Neuron (in vitro differentiated cells): ENCODE measurements at regions not wholly inside any gene's neighbourhood (a gene's known extent, or its start where the extent isn't known, plus 50 kb on each side); places are given as distances from the start of the nearest gene placed in this dataset.
"Not testable (repeated sequence)": the region's sequence is repeated elsewhere in the genome, so short reads cannot be mapped to it uniquely, and the experiment has no call there.

Experiments used
- H2AFZ ChIP-seq: one replicate; pipeline ENCODE4 v1.6.1; 2013; ENCODE audit warnings: low read depth, mild to moderate bottlenecking, inconsistent platforms, low read length, moderate library complexity
- H3K27me3 ChIP-seq: one replicate; pipeline ENCODE4 v1.6.1; 2013; ENCODE audit warnings: low read length; ENCODE audit not compliant: insufficient read depth
- H3K36me3 ChIP-seq: one replicate; pipeline ENCODE4 v1.6.1; 2013; ENCODE audit warnings: low read length; ENCODE audit not compliant: insufficient read depth
- H3K4me1 ChIP-seq: one replicate; pipeline ENCODE4 v1.6.1; 2013; ENCODE audit warnings: low read length; ENCODE audit not compliant: insufficient read depth
- H3K4me3 ChIP-seq: 2 replicates; pipeline ENCODE4 v1.5.1; 2013; ENCODE audit warnings: mild to moderate bottlenecking, low read length, moderate library complexity
- H3K9me3 ChIP-seq: one replicate; pipeline ENCODE4 v1.6.1; 2013; ENCODE audit warnings: low read length

DNA sequence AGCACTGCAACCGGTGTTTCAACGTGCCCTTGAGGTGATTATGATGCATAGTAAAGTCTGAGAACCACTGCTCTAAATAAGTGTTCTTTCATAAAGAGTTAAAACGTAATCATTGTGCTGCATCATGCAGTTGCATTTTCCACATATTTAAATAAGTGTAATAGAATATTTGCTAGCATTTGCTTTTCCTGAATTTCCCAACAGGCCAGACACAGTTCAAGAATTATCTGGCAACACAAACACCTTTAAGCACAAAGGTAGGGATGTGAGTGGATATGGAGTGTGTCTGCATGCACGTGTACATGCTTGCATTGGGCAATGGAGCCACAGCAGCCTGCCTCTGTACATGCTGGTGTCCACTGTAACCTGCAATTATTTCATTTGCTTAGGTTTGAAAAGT lies 193.6 kb upstream of the PIK3R1 start:
- H3K4me1 ChIP-seq: peaks cover 5% of the 10 kb centered on the region
- H3K36me3 ChIP-seq: no peaks in the 10 kb centered on the region
- H2AFZ ChIP-seq: no peak overlapping the region
- H3K27me3 ChIP-seq: no peaks in the 10 kb centered on the region
- no peaks in the 10 kb centered on the region for H3K9me3 ChIP-seq
- H3K4me3 ChIP-seq: no peak overlapping the region

DNA sequence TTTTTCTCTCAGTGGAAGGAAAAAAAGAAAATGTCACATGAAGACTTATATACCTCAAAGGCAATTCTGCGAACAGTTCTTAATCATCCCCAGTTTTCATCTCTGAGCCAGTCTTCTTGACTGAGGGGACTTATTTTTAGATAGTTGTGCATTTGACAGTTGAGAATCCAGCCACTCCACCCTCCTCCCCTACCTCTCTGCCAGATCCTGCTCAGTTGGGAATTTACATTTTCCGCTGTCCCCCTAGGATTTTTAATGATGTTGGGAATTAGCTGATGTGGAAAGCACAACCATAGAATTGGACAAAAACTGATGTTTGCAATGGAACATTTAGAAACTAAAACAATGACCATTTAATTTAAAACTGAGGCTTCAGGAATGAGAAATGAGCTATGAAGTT lies 194.3 kb upstream of the PIK3R1 start:
- H2AFZ ChIP-seq: no peak overlapping the region
- H3K4me3 ChIP-seq: no peak overlapping the region
- H3K4me1 ChIP-seq: peaks cover 5% of the 10 kb centered on the region
- H3K27me3 ChIP-seq: no peaks in the 10 kb centered on the region
- H3K9me3 ChIP-seq: no peaks in the 10 kb centered on the region
- H3K36me3 ChIP-seq: no peaks in the 10 kb centered on the region

DNA sequence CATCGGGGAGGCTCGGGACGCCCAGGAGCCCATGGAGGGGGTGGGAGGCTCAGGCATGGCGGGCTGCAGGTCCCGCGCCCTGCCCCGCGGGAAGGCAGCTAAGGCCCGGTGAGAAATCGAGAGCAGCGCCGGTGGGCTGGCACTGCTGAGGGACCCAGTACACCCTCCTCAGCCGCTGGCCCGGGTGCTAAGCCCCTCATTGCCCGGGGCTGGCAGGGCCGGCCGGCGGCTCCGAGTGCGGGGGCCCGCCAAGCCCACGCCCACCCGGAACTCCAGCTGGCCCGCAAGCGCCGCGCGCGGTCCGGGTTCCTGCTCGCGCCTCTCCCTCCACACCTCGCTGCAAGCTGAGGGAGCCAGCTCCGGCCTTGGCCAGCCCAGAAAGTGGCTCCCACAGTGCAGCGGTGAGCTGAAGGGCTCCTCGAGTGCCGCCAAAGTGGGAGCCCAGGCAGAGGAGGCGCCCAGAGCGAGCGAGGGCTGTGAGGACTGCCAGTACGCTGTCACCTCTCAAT lies 195.0 kb upstream of the PIK3R1 start:
- H3K4me3 ChIP-seq, H3K27me3 ChIP-seq, H3K36me3 ChIP-seq, H3K4me1 ChIP-seq, H3K9me3 ChIP-seq, H2AFZ ChIP-seq: not testable (repeated sequence)

DNA sequence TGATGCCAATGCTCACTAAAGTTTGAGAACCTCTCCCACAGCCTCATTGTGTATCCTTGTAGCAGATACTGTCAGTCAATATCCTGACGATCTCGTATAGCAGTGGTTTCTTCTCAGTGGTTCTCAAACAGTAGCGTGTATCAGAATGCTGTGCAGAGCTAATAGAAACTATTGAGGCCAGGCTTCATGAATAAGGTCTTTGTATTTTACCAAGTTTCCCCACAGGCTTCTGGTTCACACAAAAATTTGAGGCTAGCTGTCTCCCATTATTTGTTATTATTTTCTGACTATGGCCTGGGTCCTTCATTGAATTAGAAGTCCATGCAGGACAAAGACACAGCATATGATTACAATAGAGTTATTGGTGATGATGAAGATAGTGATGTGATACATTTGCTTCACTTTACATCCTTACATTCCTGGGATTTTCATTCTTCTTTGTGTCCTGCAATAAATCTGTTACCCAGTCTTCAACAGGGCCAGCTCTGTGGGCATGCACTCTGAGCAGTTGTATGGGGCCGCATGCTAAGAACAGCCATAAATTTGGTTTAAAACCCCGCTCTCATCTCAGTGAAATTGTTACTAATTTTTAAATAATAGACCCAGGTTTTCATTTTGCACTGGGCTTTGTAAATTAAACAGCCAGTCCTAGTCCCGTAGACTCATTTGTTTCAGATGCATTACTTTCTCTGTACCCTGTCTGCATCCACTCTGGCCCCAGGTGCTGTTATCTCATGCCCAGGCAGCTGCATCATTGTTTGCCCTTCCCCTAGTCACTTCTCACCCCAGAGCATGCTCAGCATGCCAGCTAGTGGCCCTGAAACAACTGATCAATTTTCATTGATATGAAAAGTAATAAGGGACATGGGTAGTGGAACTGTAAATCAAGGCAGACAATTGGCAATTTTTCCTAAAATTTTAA lies 199.9 kb upstream of the PIK3R1 start:
- Histone ChIP-seq H3K9me3 (no peaks in the 10 kb centered on the region), H2AFZ (peak overlapping the region; percentile 17), H3K4me1 (peaks cover 10% of the 10 kb centered on the region), H3K27me3 (no peaks in the 10 kb centered on the region), H3K4me3 (no peak overlapping the region), H3K36me3 (no peaks in the 10 kb centered on the region)

DNA sequence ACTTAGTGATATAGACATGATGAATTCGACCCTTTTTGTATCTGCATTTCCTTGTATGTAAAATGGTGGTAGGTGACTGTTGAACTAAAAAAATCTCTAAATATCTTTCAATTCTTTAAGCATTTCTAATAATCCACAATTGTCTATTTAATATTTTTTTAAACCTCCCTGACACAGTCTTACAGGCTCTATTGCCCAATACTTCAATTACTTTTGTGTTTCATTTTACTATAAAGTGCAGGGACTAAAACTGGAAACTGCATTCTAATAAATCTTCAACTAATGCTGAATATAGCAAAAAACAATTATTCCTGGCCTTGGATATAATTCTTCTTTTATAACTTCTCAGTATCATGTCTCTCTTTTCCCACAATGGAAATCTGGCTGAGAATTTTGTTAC lies 202.7 kb upstream of the PIK3R1 start:
- Histone ChIP-seq H3K9me3 (no peaks in the 10 kb centered on the region), H3K4me1 (peaks cover 10% of the 10 kb centered on the region), H2AFZ (no peak overlapping the region), H3K36me3 (no peaks in the 10 kb centered on the region), H3K27me3 (no peaks in the 10 kb centered on the region), H3K4me3 (no peak overlapping the region)

DNA sequence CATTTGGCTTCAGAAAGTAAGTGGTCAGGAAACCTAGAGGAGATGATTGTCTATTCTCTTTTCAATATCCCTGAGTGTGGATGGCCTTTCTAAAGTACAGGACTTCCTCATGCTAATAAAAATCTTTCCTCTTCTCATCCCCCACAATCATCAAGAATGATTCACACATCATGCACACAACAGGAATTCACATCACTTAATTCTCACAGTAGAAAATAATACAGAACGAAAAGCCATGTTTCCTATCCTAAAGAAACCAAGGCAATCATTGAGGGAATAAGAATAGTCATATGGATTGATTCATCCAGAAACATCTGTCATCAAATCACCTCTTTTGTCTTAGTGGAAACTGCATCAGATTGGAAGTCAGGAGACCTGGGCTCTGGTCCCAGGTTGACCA lies 203.1 kb upstream of the PIK3R1 start:
- no peaks in the 10 kb centered on the region for H3K27me3 ChIP-seq
- H3K9me3 ChIP-seq: no peaks in the 10 kb centered on the region
- no peak overlapping the region for H2AFZ ChIP-seq
- H3K36me3 ChIP-seq: no peaks in the 10 kb centered on the region
- H3K4me3 ChIP-seq: no peak overlapping the region
- peaks cover 10% of the 10 kb centered on the region for H3K4me1 ChIP-seq

DNA sequence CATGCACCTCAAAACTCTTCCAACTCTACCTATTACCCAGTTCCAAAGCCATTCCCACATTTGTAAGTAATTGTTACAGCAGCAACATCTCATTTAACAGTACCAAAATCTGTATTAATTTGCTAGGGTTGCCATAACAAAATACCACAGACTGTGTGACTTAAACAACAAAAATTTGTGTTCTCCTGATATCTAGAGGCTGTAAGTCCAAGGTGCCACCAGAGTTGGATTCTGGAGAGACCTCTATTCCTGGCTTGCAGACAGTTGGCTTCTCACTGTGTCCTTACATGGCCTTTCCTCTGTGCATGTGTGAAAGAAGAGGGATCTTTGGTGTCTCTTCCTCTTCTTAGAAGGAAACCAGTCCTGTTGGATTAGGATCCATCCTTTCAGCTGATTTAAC lies 203.8 kb upstream of the PIK3R1 start:
- no peaks in the 10 kb centered on the region for H3K27me3 ChIP-seq
- H3K4me3 ChIP-seq: no peak overlapping the region
- H2AFZ ChIP-seq: no peak overlapping the region
- H3K36me3 ChIP-seq: no peaks in the 10 kb centered on the region
- peaks cover 10% of the 10 kb centered on the region for H3K4me1 ChIP-seq
- no peaks in the 10 kb centered on the region for H3K9me3 ChIP-seq

DNA sequence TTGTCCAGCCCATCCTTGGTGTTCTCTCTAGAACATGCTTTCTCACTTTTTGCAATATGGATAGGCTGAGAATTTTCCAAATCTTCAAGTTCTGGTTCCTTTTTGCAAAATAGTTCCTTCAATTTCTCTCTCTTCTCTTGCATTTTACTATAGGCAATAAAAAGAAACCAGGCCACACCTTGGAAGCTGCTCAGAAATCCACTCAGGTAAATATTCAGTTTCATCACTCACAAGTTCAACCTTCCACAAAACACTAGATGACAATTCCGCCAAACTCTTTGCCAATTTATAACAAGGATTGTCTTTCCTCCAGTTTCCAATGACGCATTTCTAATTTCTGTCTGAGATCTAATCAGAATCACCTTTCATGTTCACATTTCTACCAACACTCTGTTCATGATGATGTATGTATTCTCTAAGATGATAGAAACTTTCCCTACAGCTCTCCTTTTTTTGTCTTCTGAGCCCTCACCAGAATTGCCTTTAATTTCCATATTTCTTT lies 204.2 kb upstream of the PIK3R1 start:
- Histone ChIP-seq H3K9me3 (no peaks in the 10 kb centered on the region), H3K27me3 (no peaks in the 10 kb centered on the region), H3K36me3 (no peaks in the 10 kb centered on the region), H3K4me1 (peaks cover 10% of the 10 kb centered on the region), H2AFZ (no peak overlapping the region), H3K4me3 (no peak overlapping the region)

DNA sequence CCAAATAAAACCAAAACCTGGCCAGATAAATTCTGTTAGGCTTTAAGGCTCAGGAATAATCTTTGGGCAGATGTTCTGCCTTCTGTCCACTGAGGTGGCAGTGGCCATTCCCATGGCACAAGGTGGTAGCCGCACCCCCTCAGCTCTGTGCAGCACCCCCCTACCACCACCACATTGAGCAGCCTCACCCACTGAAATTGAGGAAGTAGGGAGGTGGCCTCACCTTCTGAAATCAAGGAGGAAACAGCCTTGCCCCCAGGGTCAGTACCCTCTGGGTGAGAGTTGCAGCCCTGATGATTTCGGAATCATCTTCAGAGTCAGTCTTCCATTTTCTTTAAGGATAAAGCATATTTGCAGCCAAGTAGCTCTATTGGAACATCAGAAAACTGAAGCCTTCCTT lies 204.8 kb upstream of the PIK3R1 start:
- H3K36me3 ChIP-seq: no peaks in the 10 kb centered on the region
- no peaks in the 10 kb centered on the region for H3K27me3 ChIP-seq
- H3K9me3 ChIP-seq: no peaks in the 10 kb centered on the region
- no peak overlapping the region for H2AFZ ChIP-seq
- no peak overlapping the region for H3K4me3 ChIP-seq
- peaks cover 10% of the 10 kb centered on the region for H3K4me1 ChIP-seq

DNA sequence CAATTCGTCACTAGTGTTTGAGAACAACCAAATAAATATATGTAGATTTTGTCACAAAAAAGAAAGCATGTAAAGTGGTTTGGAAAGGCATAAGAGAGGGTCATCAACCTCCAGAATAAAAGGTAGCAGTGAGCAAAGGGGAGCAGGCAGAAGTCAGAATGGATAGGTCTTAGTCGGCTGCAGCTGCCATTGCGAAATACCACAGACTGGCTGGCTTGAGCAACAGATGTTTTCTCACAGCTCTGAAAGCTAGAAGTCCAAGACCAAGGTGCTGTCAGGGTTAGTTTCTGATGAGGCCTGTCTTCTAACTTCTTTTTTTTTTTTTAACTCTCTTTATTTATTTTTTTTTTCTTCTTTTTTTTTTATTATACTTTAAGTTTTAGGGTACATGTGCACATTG lies 208.1 kb upstream of the PIK3R1 start:
- no peaks in the 10 kb centered on the region for H3K9me3 ChIP-seq
- no peak overlapping the region for H3K4me3 ChIP-seq
- H3K36me3 ChIP-seq: no peaks in the 10 kb centered on the region
- no peaks in the 10 kb centered on the region for H3K4me1 ChIP-seq
- no peak overlapping the region for H2AFZ ChIP-seq
- no peaks in the 10 kb centered on the region for H3K27me3 ChIP-seq

DNA sequence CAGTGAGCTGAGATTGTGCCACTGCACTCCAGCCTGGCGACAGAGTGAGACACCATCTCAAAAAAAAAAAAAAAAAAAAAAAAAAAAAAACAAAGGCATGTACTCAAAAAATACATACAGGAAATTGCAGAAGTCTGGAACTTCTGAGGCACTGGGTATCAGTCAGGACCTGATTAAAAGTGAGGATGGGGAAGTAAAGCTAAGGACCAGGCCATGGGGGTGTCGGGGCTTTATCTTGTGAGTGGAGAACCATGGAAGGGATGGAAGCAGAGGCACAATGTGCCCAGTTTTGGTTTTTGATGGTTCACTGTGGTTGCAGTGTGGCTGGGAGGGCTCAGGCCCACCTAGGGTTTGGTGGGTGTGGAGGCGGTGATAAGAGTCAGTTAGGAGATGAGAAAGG lies 212.7 kb upstream of the PIK3R1 start:
- H2AFZ ChIP-seq: no peak overlapping the region
- no peak overlapping the region for H3K4me3 ChIP-seq
- no peaks in the 10 kb centered on the region for H3K4me1 ChIP-seq
- no peaks in the 10 kb centered on the region for H3K27me3 ChIP-seq
- no peaks in the 10 kb centered on the region for H3K9me3 ChIP-seq
- no peaks in the 10 kb centered on the region for H3K36me3 ChIP-seq

DNA sequence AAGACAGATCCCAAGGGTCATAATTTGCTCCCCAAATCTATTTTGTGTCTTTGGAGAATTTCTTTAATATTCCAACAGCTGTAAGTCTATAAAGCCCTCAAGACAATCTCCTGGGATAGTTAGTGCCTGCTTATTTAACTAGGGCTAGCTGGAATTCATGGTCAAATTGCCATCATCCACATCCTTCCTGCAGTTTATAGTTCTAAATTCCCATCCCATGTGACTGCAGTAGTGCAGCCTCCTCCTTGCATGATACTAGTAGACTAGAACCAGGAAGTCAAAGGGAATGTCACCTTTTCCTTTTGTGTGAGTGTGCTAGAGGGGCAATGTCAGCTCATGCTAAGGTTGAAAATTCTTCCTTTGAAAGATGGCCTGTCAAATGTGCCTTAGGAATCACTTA lies 214.8 kb upstream of the PIK3R1 start:
- Histone ChIP-seq H3K36me3 (no peaks in the 10 kb centered on the region), H2AFZ (no peak overlapping the region), H3K4me3 (no peak overlapping the region), H3K27me3 (no peaks in the 10 kb centered on the region), H3K9me3 (no peaks in the 10 kb centered on the region), H3K4me1 (no peaks in the 10 kb centered on the region)

DNA sequence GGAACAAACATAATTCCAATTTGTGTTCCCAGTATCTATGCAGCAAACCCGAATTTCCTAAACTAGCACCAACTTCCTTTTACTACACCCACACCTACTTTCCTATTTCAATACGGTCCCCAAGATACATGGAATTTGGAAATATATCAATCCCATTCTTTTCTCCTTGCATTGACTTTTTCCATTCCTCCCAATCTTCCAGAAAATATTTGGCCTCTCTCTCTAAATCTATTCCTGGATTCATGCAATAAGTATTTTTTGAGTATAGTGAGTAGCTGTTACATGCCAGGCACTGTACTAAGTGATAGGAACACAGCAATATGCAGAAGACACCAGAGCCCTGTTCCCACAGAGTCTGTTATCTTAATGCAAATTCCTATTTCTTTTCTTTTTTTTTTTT lies 216.2 kb upstream of the PIK3R1 start:
- no peaks in the 10 kb centered on the region for H3K9me3 ChIP-seq
- no peak overlapping the region for H2AFZ ChIP-seq
- no peak overlapping the region for H3K4me3 ChIP-seq
- H3K36me3 ChIP-seq: no peaks in the 10 kb centered on the region
- H3K27me3 ChIP-seq: no peaks in the 10 kb centered on the region
- no peaks in the 10 kb centered on the region for H3K4me1 ChIP-seq
